ENCODE measurements at regions not wholly inside any gene's neighbourhood (a gene's known extent, or its start where the extent isn't known, plus 50 kb on each side); places are given as distances from the start of the nearest gene placed in this dataset.

- no peak overlapping the region for H3K4me2 ChIP-seq (ENCODE audit: insufficient read depth, low read length)
Observed at GRCh38 chr4:57373991-57374390, 263.8 kb upstream of the IGFBP7 start.

GRCh38 chr4:57371671-57372070, 261.5 kb upstream of the IGFBP7 start:
- H3K36me3 ChIP-seq (ENCODE audit: control insufficient read depth in 2 of 2, extremely low read depth in 1 of 2, insufficient read depth in 2 of 2, low read length in 2 of 2): no peaks in the 10 kb centered on the region
- H3K4me1 ChIP-seq (ENCODE audit: control insufficient read depth, extremely low read depth, insufficient read depth, low read length): no peaks in the 10 kb centered on the region
- no peaks in the 10 kb centered on the region for H3K9me3 ChIP-seq (replicated peaks; ENCODE audit: control insufficient read depth, insufficient read depth, low read length)
- no peaks in the 10 kb centered on the region for H3K79me2 ChIP-seq (ENCODE audit: control insufficient read depth, insufficient read depth, low read length)
- H3K4me3 ChIP-seq (replicated peaks in 1 of 3; ENCODE audit: insufficient read depth in 1 of 3, low read depth in 1 of 3, low read length in 3 of 3): no peak overlapping the region
- POLR2A ChIA-PET: no interaction called here
- DNase-seq (ENCODE audit: low read depth, low spot score): no peak
- BruUV-seq (replicated peaks): no TSS peak
- intact Hi-C loops (cut with micrococcal nuclease) (no loop called here), dilution Hi-C loops (cut with MboI; ENCODE audit: extremely low pct_ligation_motif_present, low sequenced_read_pairs) (no loop called here)
- H3K4me2 ChIP-seq (ENCODE audit: insufficient read depth, low read length): no peak overlapping the region
- CTCF ChIA-PET: no interaction called here
- H3K27ac ChIP-seq (ENCODE audit: insufficient read depth, low read depth, low read length): no peak overlapping the region
- no peaks in the 10 kb centered on the region for H4K20me1 ChIP-seq (replicated peaks; ENCODE audit: control insufficient read depth, extremely low read depth, insufficient read depth, low read length)
- TF ChIP-seq MYC (IDR thresholded peaks at IDR 0.05; ENCODE audit: low read depth, low read length): no peak
- no peak for TF ChIP-seq JUN (IDR thresholded peaks at IDR 0.05; ENCODE audit: borderline replicate concordance, insufficient read depth, insufficient read length, low read depth)
- TF ChIP-seq, protein P1, sequence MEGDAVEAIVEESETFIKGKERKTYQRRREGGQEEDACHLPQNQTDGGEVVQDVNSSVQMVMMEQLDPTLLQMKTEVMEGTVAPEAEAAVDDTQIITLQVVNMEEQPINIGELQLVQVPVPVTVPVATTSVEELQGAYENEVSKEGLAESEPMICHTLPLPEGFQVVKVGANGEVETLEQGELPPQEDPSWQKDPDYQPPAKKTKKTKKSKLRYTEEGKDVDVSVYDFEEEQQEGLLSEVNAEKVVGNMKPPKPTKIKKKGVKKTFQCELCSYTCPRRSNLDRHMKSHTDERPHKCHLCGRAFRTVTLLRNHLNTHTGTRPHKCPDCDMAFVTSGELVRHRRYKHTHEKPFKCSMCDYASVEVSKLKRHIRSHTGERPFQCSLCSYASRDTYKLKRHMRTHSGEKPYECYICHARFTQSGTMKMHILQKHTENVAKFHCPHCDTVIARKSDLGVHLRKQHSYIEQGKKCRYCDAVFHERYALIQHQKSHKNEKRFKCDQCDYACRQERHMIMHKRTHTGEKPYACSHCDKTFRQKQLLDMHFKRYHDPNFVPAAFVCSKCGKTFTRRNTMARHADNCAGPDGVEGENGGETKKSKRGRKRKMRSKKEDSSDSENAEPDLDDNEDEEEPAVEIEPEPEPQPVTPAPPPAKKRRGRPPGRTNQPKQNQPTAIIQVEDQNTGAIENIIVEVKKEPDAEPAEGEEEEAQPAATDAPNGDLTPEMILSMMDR (IDR thresholded peaks at IDR 0.05; ENCODE audit: extremely low read depth in 1 of 2, insufficient read depth in 1 of 2, low read depth in 1 of 2, low read length in 2 of 2): no peak
- no peak for TF ChIP-seq EZH2 (IDR thresholded peaks at IDR 0.05; ENCODE audit: borderline replicate concordance, low read depth, low read length, severe bottlenecking)
- TF ChIP-seq POLR2A (IDR thresholded peaks at IDR 0.05; ENCODE audit: low read depth, low read length): no peak
- no peak for TF ChIP-seq MAX (IDR thresholded peaks at IDR 0.05; ENCODE audit: insufficient read depth, insufficient read length)
- H3K9ac ChIP-seq (replicated peaks; ENCODE audit: extremely low read depth, insufficient read depth, low read length): no peak overlapping the region
- H3K9me1 ChIP-seq (replicated peaks; ENCODE audit: control insufficient read depth, extremely low read depth, insufficient read depth, low read length): no peaks in the 10 kb centered on the region
- H3K27me3 ChIP-seq (ENCODE audit: control insufficient read depth in 2 of 2, insufficient read depth in 2 of 2, low read length in 2 of 2): no peaks in the 10 kb centered on the region
- no peak overlapping the region for H2AFZ ChIP-seq (ENCODE audit: low read depth, low read length)
- no peak for FAIRE-seq

More at GRCh38 chr4:57373991-57374390, 263.8 kb upstream of the IGFBP7 start:
- Histone ChIP-seq H3K4me1 (ENCODE audit: control insufficient read depth, extremely low read depth, insufficient read depth, low read length) (no peaks in the 10 kb centered on the region), H3K9me1 (replicated peaks; ENCODE audit: control insufficient read depth, extremely low read depth, insufficient read depth, low read length) (no peaks in the 10 kb centered on the region), H3K9ac (replicated peaks; ENCODE audit: extremely low read depth, insufficient read depth, low read length) (no peak overlapping the region), H3K4me3 (replicated peaks in 1 of 3; ENCODE audit: insufficient read depth in 1 of 3, low read depth in 1 of 3, low read length in 3 of 3) (no peak overlapping the region), H2AFZ (ENCODE audit: low read depth, low read length) (no peak overlapping the region), H3K9me3 (replicated peaks; ENCODE audit: control insufficient read depth, insufficient read depth, low read length) (no peaks in the 10 kb centered on the region), H3K36me3 (ENCODE audit: control insufficient read depth in 2 of 2, extremely low read depth in 1 of 2, insufficient read depth in 2 of 2, low read length in 2 of 2) (no peaks in the 10 kb centered on the region), H3K27me3 (ENCODE audit: control insufficient read depth in 2 of 2, insufficient read depth in 2 of 2, low read length in 2 of 2) (no peaks in the 10 kb centered on the region), H4K20me1 (replicated peaks; ENCODE audit: control insufficient read depth, extremely low read depth, insufficient read depth, low read length) (no peaks in the 10 kb centered on the region), H3K27ac (ENCODE audit: insufficient read depth, low read depth, low read length) (no peak overlapping the region), H3K79me2 (ENCODE audit: control insufficient read depth, insufficient read depth, low read length) (no peaks in the 10 kb centered on the region)
- POLR2A ChIA-PET: no interaction called here
- no peak for DNase-seq (ENCODE audit: low read depth, low spot score)
- TF ChIP-seq JUN (IDR thresholded peaks at IDR 0.05; ENCODE audit: borderline replicate concordance, insufficient read depth, insufficient read length, low read depth): no peak
- TF ChIP-seq MAX (IDR thresholded peaks at IDR 0.05; ENCODE audit: insufficient read depth, insufficient read length): no peak
- no peak for TF ChIP-seq MYC (IDR thresholded peaks at IDR 0.05; ENCODE audit: low read depth, low read length)
- no peak for TF ChIP-seq EZH2 (IDR thresholded peaks at IDR 0.05; ENCODE audit: borderline replicate concordance, low read depth, low read length, severe bottlenecking)
- TF ChIP-seq FOS (IDR thresholded peaks at IDR 0.05; ENCODE audit: borderline replicate concordance, insufficient read depth, low read length): no peak
- no peak for TF ChIP-seq GATA2 (IDR thresholded peaks at IDR 0.05; ENCODE audit: insufficient read depth, insufficient read length, low read depth, low read length)
- intact Hi-C loops (cut with micrococcal nuclease): no loop called here
- CTCF ChIA-PET: no interaction called here
- FAIRE-seq: no peak
- no TSS peak for BruUV-seq (replicated peaks)
- dilution Hi-C loops (cut with MboI; ENCODE audit: extremely low pct_ligation_motif_present, low sequenced_read_pairs): no loop called here

All from endothelial cell of umbilical vein (primary cell).